HEK293 (cell line): ENCODE measurements at regions not wholly inside any gene's neighbourhood (a gene's known extent, or its start where the extent isn't known, plus 50 kb on each side); places are given as distances from the start of the nearest gene placed in this dataset.

Source experiments
- ELK4 ChIP-seq: IDR thresholded peaks from 2 replicates; pipeline ENCODE4 v1.6.1; 2011; ENCODE audit warnings: mild to moderate bottlenecking, low read depth, low read length, borderline replicate concordance
- GFI1B ChIP-seq: fragments of 450-650 bp; formaldehyde crosslinking; IDR thresholded peaks from 2 replicates; pipeline ENCODE4 v1.5.1; 2016; ENCODE audit warnings: missing biosample characterization, missing genetic modification characterization
- HOXA7 ChIP-seq: sonication (generic); formaldehyde crosslinking; IDR thresholded peaks from 2 replicates; pipeline ENCODE4 v1.8.1; 2022; ENCODE audit warnings: missing genetic modification reagents, borderline replicate concordance
- HOXC10 ChIP-seq: sonication (generic); formaldehyde crosslinking; IDR thresholded peaks from 2 replicates; pipeline ENCODE4 v1.8.1; 2023; ENCODE audit warnings: mild to moderate bottlenecking, missing genetic modification reagents
- IKZF3 ChIP-seq: fragments of 450-650 bp; IDR thresholded peaks from 2 replicates; pipeline ENCODE4 v1.5.0; 2018; ENCODE audit warnings: missing biosample characterization, mild to moderate bottlenecking, missing genetic modification characterization, moderate library complexity
- KLF9 ChIP-seq: fragments of 450-650 bp; formaldehyde crosslinking; IDR thresholded peaks from 2 replicates; pipeline ENCODE4 v1.5.1; 2016; ENCODE audit warnings: missing biosample characterization, missing genetic modification characterization, low read depth
- SCRT1 ChIP-seq: fragments of 450-650 bp; formaldehyde crosslinking; IDR thresholded peaks from 2 replicates; pipeline ENCODE4 v1.5.1; 2016; ENCODE audit warnings: missing biosample characterization, missing genetic modification characterization, borderline replicate concordance
- ZBTB1 ChIP-seq: fragments of 450-650 bp; formaldehyde crosslinking; IDR thresholded peaks from 2 replicates; pipeline ENCODE4 v1.5.1; 2016; ENCODE audit warnings: missing biosample characterization, missing genetic modification characterization
- ZBTB20 ChIP-seq: fragments of 450-650 bp; formaldehyde crosslinking; IDR thresholded peaks from 2 replicates; pipeline ENCODE4 v1.5.1; 2016; ENCODE audit warnings: missing biosample characterization, missing genetic modification characterization
- ZBTB8A ChIP-seq: fragments of 450-650 bp; formaldehyde crosslinking; IDR thresholded peaks from 2 replicates; pipeline ENCODE4 v1.5.1; 2016; ENCODE audit warnings: missing biosample characterization, missing genetic modification characterization
- ZNF155 ChIP-seq: fragments of 450-650 bp; formaldehyde crosslinking; IDR thresholded peaks from 2 replicates; pipeline ENCODE4 v1.5.1; 2016; ENCODE audit warnings: missing biosample characterization, missing genetic modification characterization
- ZNF18 ChIP-seq: fragments of 450-650 bp; formaldehyde crosslinking; IDR thresholded peaks from 2 replicates; pipeline ENCODE4 v1.5.1; 2016; ENCODE audit warnings: missing biosample characterization, missing genetic modification characterization
- ZNF184 ChIP-seq: fragments of 450-650 bp; IDR thresholded peaks from 2 replicates; pipeline ENCODE4 v1.5.1; 2018; ENCODE audit warnings: missing biosample characterization, mild to moderate bottlenecking, missing genetic modification characterization
- ZNF202 ChIP-seq: fragments of 450-650 bp; formaldehyde crosslinking; IDR thresholded peaks from 2 replicates; pipeline ENCODE4 v1.5.1; 2016; ENCODE audit warnings: missing biosample characterization, missing genetic modification characterization, borderline replicate concordance
- ZNF211 ChIP-seq: fragments of 450-650 bp; formaldehyde crosslinking; IDR thresholded peaks from 2 replicates; pipeline ENCODE4 v1.5.1; 2016; ENCODE audit warnings: low read depth, missing biosample characterization, missing genetic modification characterization
- ZNF24 ChIP-seq: fragments of 450-650 bp; formaldehyde crosslinking; IDR thresholded peaks from 2 replicates; pipeline ENCODE4 v1.5.1; 2016; ENCODE audit warnings: missing biosample characterization, missing genetic modification characterization
- ZNF362 ChIP-seq: fragments of 450-650 bp; formaldehyde crosslinking; IDR thresholded peaks from 2 replicates; pipeline ENCODE4 v1.5.1; 2016; ENCODE audit warnings: missing biosample characterization, missing genetic modification characterization
- ZNF391 ChIP-seq: fragments of 450-650 bp; formaldehyde crosslinking; IDR thresholded peaks from 2 replicates; pipeline ENCODE4 v1.5.1; 2016; ENCODE audit warnings: low read depth, missing biosample characterization, missing genetic modification characterization, borderline replicate concordance
- ZNF521 ChIP-seq: fragments of 450-650 bp; formaldehyde crosslinking; IDR thresholded peaks from 2 replicates; pipeline ENCODE4 v1.5.1; 2017; ENCODE audit warnings: missing biosample characterization, mild to moderate bottlenecking, missing genetic modification characterization
- ZNF560 ChIP-seq: fragments of 450-650 bp; formaldehyde crosslinking; IDR thresholded peaks from 2 replicates; pipeline ENCODE4 v1.5.1; 2017; ENCODE audit warnings: missing biosample characterization, missing genetic modification characterization, borderline replicate concordance
- ZNF561 ChIP-seq: fragments of 450-650 bp; IDR thresholded peaks from 2 replicates; pipeline ENCODE4 v1.5.1; 2018; ENCODE audit warnings: missing biosample characterization, missing genetic modification characterization, borderline replicate concordance
- ZNF585B ChIP-seq: fragments of 450-650 bp; formaldehyde crosslinking; IDR thresholded peaks from 2 replicates; pipeline ENCODE4 v1.5.1; 2016; ENCODE audit warnings: missing biosample characterization, missing genetic modification characterization
- ZNF747 ChIP-seq: fragments of 450-650 bp; formaldehyde crosslinking; IDR thresholded peaks from 2 replicates; pipeline ENCODE4 v1.5.1; 2016; ENCODE audit warnings: missing biosample characterization, missing genetic modification characterization
- ZNF76 ChIP-seq: fragments of 450-650 bp; formaldehyde crosslinking; IDR thresholded peaks from 2 replicates; pipeline ENCODE4; 2016; ENCODE audit warnings: low read depth, missing biosample characterization, missing genetic modification characterization, borderline replicate concordance
- ZNF777 ChIP-seq: fragments of 450-650 bp; formaldehyde crosslinking; IDR thresholded peaks from 2 replicates; pipeline ENCODE4 v1.5.1; 2017; ENCODE audit warnings: missing biosample characterization, missing genetic modification characterization, borderline replicate concordance
- ZNF791 ChIP-seq: fragments of 450-650 bp; formaldehyde crosslinking; IDR thresholded peaks from 2 replicates; pipeline ENCODE4 v1.5.1; 2016; ENCODE audit warnings: missing biosample characterization, missing genetic modification characterization
- ZNF843 ChIP-seq: fragments of 450-650 bp; formaldehyde crosslinking; IDR thresholded peaks from 2 replicates; pipeline ENCODE4 v1.5.1; 2016; ENCODE audit warnings: missing biosample characterization, missing genetic modification characterization
- TF ChIP-seq, protein P1 (sequence below): fragments of 450-650 bp; formaldehyde crosslinking; IDR thresholded peaks from 2 replicates; pipeline ENCODE4 v1.5.1; 2016; ENCODE audit warnings: missing biosample characterization, missing genetic modification characterization
- TF ChIP-seq, protein P2 (sequence below): fragments of 450-650 bp; formaldehyde crosslinking; IDR thresholded peaks from 2 replicates; pipeline ENCODE4 v1.5.1; 2017; ENCODE audit warnings: missing biosample characterization, missing genetic modification characterization
- TF ChIP-seq, protein P3 (sequence below): fragments of 450-650 bp; formaldehyde crosslinking; IDR thresholded peaks from 2 replicates; pipeline ENCODE4 v1.5.1; 2016; ENCODE audit warnings: missing biosample characterization, missing genetic modification characterization

DNA sequence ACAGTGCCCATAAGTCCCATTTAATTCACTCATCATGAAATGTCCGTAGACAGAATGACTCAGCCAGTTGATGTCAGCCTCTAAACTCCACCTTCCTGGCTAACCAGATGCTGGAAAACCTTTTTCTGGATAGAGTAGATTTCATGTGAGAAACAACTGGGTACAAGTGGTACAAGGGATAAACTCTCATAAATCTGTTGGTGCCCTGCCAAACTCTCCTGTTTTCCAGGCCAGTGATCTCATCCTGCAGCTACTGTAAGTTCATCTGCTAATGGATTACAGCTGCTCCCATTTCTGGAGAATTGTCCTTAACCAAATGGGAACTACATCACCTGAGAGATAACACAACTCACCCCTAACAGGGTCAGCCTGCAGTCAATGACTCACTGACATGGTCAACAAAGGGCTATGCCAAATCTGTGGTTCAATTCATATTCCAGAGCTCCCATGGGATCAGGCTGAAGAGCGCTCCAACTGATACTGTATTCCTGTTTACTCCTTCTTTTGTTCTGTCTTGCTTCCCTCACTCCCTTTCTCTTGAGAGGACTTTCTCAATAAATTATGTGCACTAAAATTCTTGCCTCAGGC lies 210.1 kb upstream of the HDDC2 start (continued):
- TF ChIP-seq ZBTB8A (tag by site-specific recombination) = peak; percentile 21; the same call in 1 of the 2 replicates
- TF ChIP-seq ZNF843 (tag by site-specific recombination) = peak; percentile 97
- no peak for TF ChIP-seq ZNF211 (tag by site-specific recombination)
- no peak for TF ChIP-seq ZNF561
- TF ChIP-seq SCRT1 = no peak
- TF ChIP-seq, protein P1, sequence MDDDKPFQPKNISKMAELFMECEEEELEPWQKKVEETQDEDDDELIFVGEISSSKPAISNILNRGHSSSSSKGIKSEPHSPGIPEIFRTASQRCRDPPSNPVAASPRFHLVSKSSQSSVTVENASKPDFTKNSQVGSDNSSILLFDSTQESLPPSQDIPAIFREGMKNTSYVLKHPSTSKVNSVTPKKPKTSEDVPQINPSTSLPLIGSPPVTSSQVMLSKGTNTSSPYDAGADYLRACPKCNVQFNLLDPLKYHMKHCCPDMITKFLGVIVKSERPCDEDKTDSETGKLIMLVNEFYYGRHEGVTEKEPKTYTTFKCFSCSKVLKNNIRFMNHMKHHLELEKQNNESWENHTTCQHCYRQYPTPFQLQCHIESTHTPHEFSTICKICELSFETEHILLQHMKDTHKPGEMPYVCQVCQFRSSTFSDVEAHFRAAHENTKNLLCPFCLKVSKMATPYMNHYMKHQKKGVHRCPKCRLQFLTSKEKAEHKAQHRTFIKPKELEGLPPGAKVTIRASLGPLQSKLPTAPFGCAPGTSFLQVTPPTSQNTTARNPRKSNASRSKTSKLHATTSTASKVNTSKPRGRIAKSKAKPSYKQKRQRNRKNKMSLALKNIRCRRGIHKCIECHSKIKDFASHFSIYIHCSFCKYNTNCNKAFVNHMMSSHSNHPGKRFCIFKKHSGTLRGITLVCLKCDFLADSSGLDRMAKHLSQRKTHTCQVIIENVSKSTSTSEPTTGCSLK (tag by site-specific recombination) = no peak
- TF ChIP-seq ELK4 = no peak
- 0 out of 2 replicates have a peak, but pooled peaks have one; percentile 24 for TF ChIP-seq GFI1B (tag by site-specific recombination)
- no peak for TF ChIP-seq HOXA7 (CRISPR knock-in tag)
- no peak for TF ChIP-seq ZBTB20 (tag by site-specific recombination)
- no peak for TF ChIP-seq IKZF3 (tag by site-specific recombination)
- no peak for TF ChIP-seq ZNF560 (tag by site-specific recombination)
- no peak for TF ChIP-seq ZNF155 (tag by site-specific recombination)
- no peak for TF ChIP-seq HOXC10 (CRISPR knock-in tag)
- TF ChIP-seq ZNF76 (tag by site-specific recombination) = 0 out of 2 replicates have a peak, but pooled peaks have one; percentile 31
- TF ChIP-seq ZNF18 = no peak
- 0 out of 2 replicates have a peak, but pooled peaks have one; percentile 13 for TF ChIP-seq ZNF791 (tag by site-specific recombination)
- peak; percentile 98 for TF ChIP-seq ZNF24
- no peak for TF ChIP-seq ZNF585B (tag by site-specific recombination)
- peak; percentile 71 for TF ChIP-seq ZNF362 (tag by site-specific recombination)
- TF ChIP-seq ZNF747 (tag by site-specific recombination) = no peak
- no peak; the same call in 1 of the 2 replicates for TF ChIP-seq KLF9
- TF ChIP-seq, protein P2, sequence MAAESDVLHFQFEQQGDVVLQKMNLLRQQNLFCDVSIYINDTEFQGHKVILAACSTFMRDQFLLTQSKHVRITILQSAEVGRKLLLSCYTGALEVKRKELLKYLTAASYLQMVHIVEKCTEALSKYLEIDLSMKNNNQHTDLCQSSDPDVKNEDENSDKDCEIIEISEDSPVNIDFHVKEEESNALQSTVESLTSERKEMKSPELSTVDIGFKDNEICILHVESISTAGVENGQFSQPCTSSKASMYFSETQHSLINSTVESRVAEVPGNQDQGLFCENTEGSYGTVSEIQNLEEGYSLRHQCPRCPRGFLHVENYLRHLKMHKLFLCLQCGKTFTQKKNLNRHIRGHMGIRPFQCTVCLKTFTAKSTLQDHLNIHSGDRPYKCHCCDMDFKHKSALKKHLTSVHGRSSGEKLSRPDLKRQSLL (tag by site-specific recombination) = no peak
- TF ChIP-seq ZNF391 = peak; percentile 66; the same call in 1 of the 2 replicates
- no peak for TF ChIP-seq ZNF521 (tag by site-specific recombination)
- TF ChIP-seq, protein P3, sequence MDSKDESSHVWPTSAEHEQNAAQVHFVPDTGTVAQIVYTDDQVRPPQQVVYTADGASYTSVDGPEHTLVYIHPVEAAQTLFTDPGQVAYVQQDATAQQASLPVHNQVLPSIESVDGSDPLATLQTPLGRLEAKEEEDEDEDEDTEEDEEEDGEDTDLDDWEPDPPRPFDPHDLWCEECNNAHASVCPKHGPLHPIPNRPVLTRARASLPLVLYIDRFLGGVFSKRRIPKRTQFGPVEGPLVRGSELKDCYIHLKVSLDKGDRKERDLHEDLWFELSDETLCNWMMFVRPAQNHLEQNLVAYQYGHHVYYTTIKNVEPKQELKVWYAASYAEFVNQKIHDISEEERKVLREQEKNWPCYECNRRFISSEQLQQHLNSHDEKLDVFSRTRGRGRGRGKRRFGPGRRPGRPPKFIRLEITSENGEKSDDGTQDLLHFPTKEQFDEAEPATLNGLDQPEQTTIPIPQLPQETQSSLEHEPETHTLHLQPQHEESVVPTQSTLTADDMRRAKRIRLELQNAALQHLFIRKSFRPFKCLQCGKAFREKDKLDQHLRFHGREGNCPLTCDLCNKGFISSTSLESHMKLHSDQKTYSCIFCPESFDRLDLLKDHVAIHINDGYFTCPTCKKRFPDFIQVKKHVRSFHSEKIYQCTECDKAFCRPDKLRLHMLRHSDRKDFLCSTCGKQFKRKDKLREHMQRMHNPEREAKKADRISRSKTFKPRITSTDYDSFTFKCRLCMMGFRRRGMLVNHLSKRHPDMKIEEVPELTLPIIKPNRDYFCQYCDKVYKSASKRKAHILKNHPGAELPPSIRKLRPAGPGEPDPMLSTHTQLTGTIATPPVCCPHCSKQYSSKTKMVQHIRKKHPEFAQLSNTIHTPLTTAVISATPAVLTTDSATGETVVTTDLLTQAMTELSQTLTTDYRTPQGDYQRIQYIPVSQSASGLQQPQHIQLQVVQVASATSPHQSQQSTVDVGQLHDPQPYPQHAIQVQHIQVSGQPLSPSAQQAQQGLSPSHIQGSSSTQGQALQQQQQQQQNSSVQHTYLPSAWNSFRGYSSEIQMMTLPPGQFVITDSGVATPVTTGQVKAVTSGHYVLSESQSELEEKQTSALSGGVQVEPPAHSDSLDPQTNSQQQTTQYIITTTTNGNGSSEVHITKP (tag by site-specific recombination) = peak; percentile 78
- TF ChIP-seq ZNF184 (tag by site-specific recombination) = peak; percentile 96
- TF ChIP-seq ZNF777 (tag by site-specific recombination) = no peak
- TF ChIP-seq ZNF202 (tag by site-specific recombination) = no peak
- TF ChIP-seq ZBTB1 (tag by site-specific recombination) = peak; percentile 57; the same call in 1 of the 2 replicates
